ENCODE measurements at regions not wholly inside any gene's neighbourhood (a gene's known extent, or its start where the extent isn't known, plus 50 kb on each side); places are given as distances from the start of the nearest gene placed in this dataset.

GRCh38 chr3:73884361-73884760 lies 259.6 kb upstream of the PDZRN3 start:
- no peak overlapping the region for H3K4me3 ChIP-seq (ENCODE audit: low read depth in 1 of 3, low read length in 3 of 3)
- H3K36me3 ChIP-seq (ENCODE audit: control insufficient read depth in 4 of 4, insufficient read depth in 3 of 4, low read depth in 1 of 4, low read length in 3 of 4) = no peaks in the 10 kb centered on the region
- no peak overlapping the region for H3K27ac ChIP-seq (ENCODE audit: low read depth in 1 of 2, low read length in 2 of 2)
- no peak for DNase-seq (ENCODE audit: low spot score)
- H3K9ac ChIP-seq (ENCODE audit: low read depth in 1 of 2, low read length in 2 of 2) = no peak overlapping the region
- peaks cover 0 to 2% (median 0%) of the 10 kb centered on the region in 4 donors for H3K27me3 ChIP-seq (ENCODE audit: control insufficient read depth in 4 of 4, insufficient read depth in 4 of 4, low read length in 3 of 4)
- no peaks in the 10 kb centered on the region for H3K4me1 ChIP-seq (ENCODE audit: control insufficient read depth in 4 of 4, insufficient read depth in 4 of 4, low read length in 3 of 4)
- no peak for TF ChIP-seq ZBTB33 (IDR thresholded peaks at IDR 0.05)
- TF ChIP-seq, protein P1, sequence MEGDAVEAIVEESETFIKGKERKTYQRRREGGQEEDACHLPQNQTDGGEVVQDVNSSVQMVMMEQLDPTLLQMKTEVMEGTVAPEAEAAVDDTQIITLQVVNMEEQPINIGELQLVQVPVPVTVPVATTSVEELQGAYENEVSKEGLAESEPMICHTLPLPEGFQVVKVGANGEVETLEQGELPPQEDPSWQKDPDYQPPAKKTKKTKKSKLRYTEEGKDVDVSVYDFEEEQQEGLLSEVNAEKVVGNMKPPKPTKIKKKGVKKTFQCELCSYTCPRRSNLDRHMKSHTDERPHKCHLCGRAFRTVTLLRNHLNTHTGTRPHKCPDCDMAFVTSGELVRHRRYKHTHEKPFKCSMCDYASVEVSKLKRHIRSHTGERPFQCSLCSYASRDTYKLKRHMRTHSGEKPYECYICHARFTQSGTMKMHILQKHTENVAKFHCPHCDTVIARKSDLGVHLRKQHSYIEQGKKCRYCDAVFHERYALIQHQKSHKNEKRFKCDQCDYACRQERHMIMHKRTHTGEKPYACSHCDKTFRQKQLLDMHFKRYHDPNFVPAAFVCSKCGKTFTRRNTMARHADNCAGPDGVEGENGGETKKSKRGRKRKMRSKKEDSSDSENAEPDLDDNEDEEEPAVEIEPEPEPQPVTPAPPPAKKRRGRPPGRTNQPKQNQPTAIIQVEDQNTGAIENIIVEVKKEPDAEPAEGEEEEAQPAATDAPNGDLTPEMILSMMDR (IDR thresholded peaks at IDR 0.05; ENCODE audit: low read depth, low read length, missing input control) = no peak
- no peak for TF ChIP-seq HNF4G (IDR thresholded peaks at IDR 0.05)
- TF ChIP-seq GABPA (IDR thresholded peaks at IDR 0.05 in 1 of 2, conservative IDR thresholded peaks at IDR 0.05 in 1 of 2) = no peak
- TF ChIP-seq RAD21 (IDR thresholded peaks at IDR 0.05) = no peak
- no peak for TF ChIP-seq JUND (IDR thresholded peaks at IDR 0.05)
- TF ChIP-seq ATF3 (IDR thresholded peaks at IDR 0.05) = no peak
- TF ChIP-seq SP1 (IDR thresholded peaks at IDR 0.05) = no peak
- no peak for TF ChIP-seq RXRA (IDR thresholded peaks at IDR 0.05)
- no peak for TF ChIP-seq YY1 (IDR thresholded peaks at IDR 0.05)
- TF ChIP-seq FOXA1 (IDR thresholded peaks at IDR 0.05) = no peak
- 66% methylated on average over 3 of the region's 3 CpGs for WGBS
- H3K9me3 ChIP-seq (ENCODE audit: control insufficient read depth in 4 of 4, low read length in 3 of 4) = no peaks in the 10 kb centered on the region

- no peak for DNase-seq (ENCODE audit: low spot score)
- Histone ChIP-seq H3K4me1 (ENCODE audit: control insufficient read depth in 4 of 4, insufficient read depth in 4 of 4, low read length in 3 of 4) (no peaks in the 10 kb centered on the region), H3K27me3 (ENCODE audit: control insufficient read depth in 4 of 4, insufficient read depth in 4 of 4, low read length in 3 of 4) (peaks cover 0 to 2% (median 0%) of the 10 kb centered on the region in 4 donors), H3K9ac (ENCODE audit: low read depth in 1 of 2, low read length in 2 of 2) (no peak overlapping the region), H3K27ac (ENCODE audit: low read depth in 1 of 2, low read length in 2 of 2) (no peak overlapping the region), H3K36me3 (ENCODE audit: control insufficient read depth in 4 of 4, insufficient read depth in 3 of 4, low read depth in 1 of 4, low read length in 3 of 4) (no peaks in the 10 kb centered on the region), H3K4me3 (ENCODE audit: low read depth in 1 of 3, low read length in 3 of 3) (no peak overlapping the region), H3K9me3 (ENCODE audit: control insufficient read depth in 4 of 4, low read length in 3 of 4) (no peaks in the 10 kb centered on the region)
- TF ChIP-seq RXRA (IDR thresholded peaks at IDR 0.05) (no peak), GABPA (IDR thresholded peaks at IDR 0.05 in 1 of 2, conservative IDR thresholded peaks at IDR 0.05 in 1 of 2) (no peak)
Measured at GRCh38 chr3:73883497-73883896, 258.8 kb upstream of the PDZRN3 start.

DNA sequence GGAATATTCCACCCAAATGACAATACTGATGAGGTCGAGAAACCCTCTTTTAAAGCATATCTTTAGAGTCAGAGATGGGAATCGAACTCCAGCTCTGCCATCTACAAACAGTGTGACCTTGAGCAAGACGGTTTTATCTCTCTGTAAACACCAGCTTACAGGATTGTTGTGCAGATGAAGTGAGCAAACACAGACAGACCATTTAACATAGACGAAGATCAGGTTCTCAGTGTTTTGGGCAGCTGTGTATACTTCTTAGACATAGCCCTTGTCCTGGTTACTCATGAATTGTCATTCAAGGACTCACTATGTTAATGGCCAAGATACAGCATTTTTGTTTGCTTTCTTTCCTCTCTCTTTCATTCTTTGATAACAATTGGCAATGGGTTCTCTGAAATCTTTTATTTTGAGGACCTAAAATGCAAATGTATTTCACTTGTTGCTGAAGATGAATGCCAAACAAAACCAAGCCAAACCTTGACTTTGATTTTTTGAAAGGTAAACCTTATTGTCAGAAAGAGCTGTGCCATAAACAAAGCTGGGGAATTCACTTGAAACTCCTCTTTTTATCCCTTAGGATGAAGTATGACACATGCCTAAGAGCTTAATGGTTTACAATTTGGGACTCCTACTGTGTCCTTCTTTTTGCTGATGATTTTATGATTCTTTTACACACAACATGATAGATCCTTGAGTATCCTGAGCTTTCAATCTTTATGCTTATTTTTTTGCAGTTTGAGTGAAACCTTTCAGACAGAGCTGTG lies 250.0 kb upstream of the PDZRN3 start:
- WGBS = 31% methylated on average over 4 of the region's 4 CpGs
- Histone ChIP-seq H3K4me3 (ENCODE audit: low read depth in 1 of 3, low read length in 3 of 3) (no peak overlapping the region), H3K36me3 (ENCODE audit: control insufficient read depth in 4 of 4, insufficient read depth in 3 of 4, low read depth in 1 of 4, low read length in 3 of 4) (no peaks in the 10 kb centered on the region), H3K27me3 (ENCODE audit: control insufficient read depth in 4 of 4, insufficient read depth in 4 of 4, low read length in 3 of 4) (peaks cover 0 to 3% (median 0%) of the 10 kb centered on the region in 4 donors), H3K9ac (ENCODE audit: low read depth in 1 of 2, low read length in 2 of 2) (no peak overlapping the region), H3K4me1 (ENCODE audit: control insufficient read depth in 4 of 4, insufficient read depth in 4 of 4, low read length in 3 of 4) (no peaks in the 10 kb centered on the region), H3K27ac (ENCODE audit: low read depth in 1 of 2, low read length in 2 of 2) (no peak overlapping the region), H3K9me3 (ENCODE audit: control insufficient read depth in 4 of 4, low read length in 3 of 4) (no peaks in the 10 kb centered on the region)
- no peak for DNase-seq (ENCODE audit: low spot score)
- TF ChIP-seq FOXA2 (IDR thresholded peaks at IDR 0.05) (no peak), ATF3 (IDR thresholded peaks at IDR 0.05) (no peak), YY1 (IDR thresholded peaks at IDR 0.05) (no peak), TAF1 (conservative IDR thresholded peaks at IDR 0.05) (no peak), REST (IDR thresholded peaks at IDR 0.05) (no peak), RXRA (IDR thresholded peaks at IDR 0.05) (no peak), RAD21 (IDR thresholded peaks at IDR 0.05) (no peak), JUND (IDR thresholded peaks at IDR 0.05) (no peak), SP1 (IDR thresholded peaks at IDR 0.05) (no peak), FOXA1 (IDR thresholded peaks at IDR 0.05) (no peak), HNF4G (IDR thresholded peaks at IDR 0.05) (no peak), GABPA (IDR thresholded peaks at IDR 0.05 in 1 of 2, conservative IDR thresholded peaks at IDR 0.05 in 1 of 2) (no peak), HNF4A (conservative IDR thresholded peaks at IDR 0.05) (no peak)
- TF ChIP-seq, protein P2, sequence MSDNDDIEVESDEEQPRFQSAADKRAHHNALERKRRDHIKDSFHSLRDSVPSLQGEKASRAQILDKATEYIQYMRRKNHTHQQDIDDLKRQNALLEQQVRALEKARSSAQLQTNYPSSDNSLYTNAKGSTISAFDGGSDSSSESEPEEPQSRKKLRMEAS (IDR thresholded peaks at IDR 0.05) = no peak
